Heart left ventricle (tissue), 16 donors: ENCODE measurements at regions not wholly inside any gene's neighbourhood (a gene's known extent, or its start where the extent isn't known, plus 50 kb on each side); places are given as distances from the start of the nearest gene placed in this dataset.

Experiments used
- ATAC-seq, 4 donors: fragments of 200-7000 bp; cut with Tn5 transposase; one replicate each; pipeline ENCODE4 v1.9.1; 2020 to 2022; ENCODE audit warnings: moderate library complexity in 4 of 4, mild to moderate bottlenecking in 3 of 4, moderate number of reproducible peaks in 1 of 4
- DNase-seq, 5 donors: peaks; one replicate each; pipeline ENCODE4 v3.0.0-alpha.2; 2020
- H3K27ac ChIP-seq, 12 donors: fragments of 200-600 bp; sonication (generic) in 4 of 12; one replicate each; pipeline versions ENCODE4 v1.5.0 to v1.8.0; 2016 to 2022; ENCODE audit warnings: mild to moderate bottlenecking in 2 of 12
- H3K27me3 ChIP-seq, 9 donors: fragments of 200-600 bp; sonication (generic) in 2 of 9; one replicate each; pipeline versions ENCODE4 v1.5.1 to v1.8.0; 2016 to 2022; ENCODE audit warnings: mild to moderate bottlenecking in 3 of 9
- H3K36me3 ChIP-seq, 9 donors: fragments of 200-600 bp; sonication (generic) in 2 of 9; one replicate each; pipeline versions ENCODE4 v1.5.0 to v1.8.0; 2018 to 2022; ENCODE audit warnings: mild to moderate bottlenecking in 2 of 9
- H3K4me1 ChIP-seq, 12 donors: fragments of 200-600 bp; sonication (generic) in 4 of 12; one replicate each; pipeline versions ENCODE4 v1.5.0 to v1.8.0; 2016 to 2022; ENCODE audit warnings: mild to moderate bottlenecking in 3 of 12
- H3K4me3 ChIP-seq, 12 donors: fragments of 200-600 bp; sonication (generic) in 4 of 12; one replicate each; pipeline versions ENCODE4 v1.5.0 to v1.8.0; 2017 to 2022; ENCODE audit warnings: mild to moderate bottlenecking in 9 of 12, moderate library complexity in 4 of 12
- H3K9me3 ChIP-seq, 12 donors: fragments of 200-600 bp; sonication (generic) in 4 of 12; one replicate each; pipeline versions ENCODE4 v1.5.0 to v1.8.0; 2016 to 2022; ENCODE audit warnings: mild to moderate bottlenecking in 1 of 12
- CTCF ChIP-seq, 12 donors: fragments of 200-600 bp; sonication (generic) in 4 of 12; IDR thresholded peaks; one replicate each; pipeline versions ENCODE4 v1.5.0 to v1.8.0; 2018 to 2022; ENCODE audit warnings: antibody characterized with exemption in 12 of 12, mild to moderate bottlenecking in 5 of 12
- POLR2A ChIP-seq, 2 donors: fragments of 450-650 bp; IDR thresholded peaks; one replicate each; pipeline ENCODE4 v1.6.1; 2017; ENCODE audit warnings: antibody characterized with exemption in 2 of 2, mild to moderate bottlenecking in 2 of 2, moderate library complexity in 2 of 2
- WGBS, 4 donors: extraction: QIAGEN DNeasy Blood & Tissue Kit in 2 of 4; methylation state at CpG; one replicate each; pipeline versions ENCODE4 v1.1.5 to v1.1.7; 2013 to 2018; 5-methylcytosine and 5-hydroxymethylcytosine counted together
- intact Hi-C, 10 donors: fragments of 100-400 bp; cut with DNase I; formaldehyde crosslinking; loops; one replicate each; pipeline versions ENCODE4 v1.11.1 to v1.14.2; 2022
- donor health status: ischemic (EF 13 %, LVEDD 7.1; RV severe dilation, severe dysfunction).
- donor health status: healthy with polysubstance abuse.
- donor health status: DM: no; HTN: yes; CAD: no.
- donor health status: DM: no; HTN: no; CAD: no.
- donor health status: ischemic (EF 25% LVEDD 6.9; RV normal size, moderate dysfunction).
- donor health status: ischemic (EF 25% LVEDD 5.7; RV mildly dilated, moderate dysfunction).
- donor health status: healthy.
- donor health status: DM: yes; HTN: yes; CAD: no.
- donor health status: ischemic (EF 35%, LVEDD 5.7; RV mildly dilated, moderate dysfunction).
- donor health status: nonischemic (EF 11% LVEDD 7.7; RV severe dilation, severe dysfunction).
- donor health status: DM: yes; HTN: yes; CAD: no.
- donor health status: PGD.
- donor health status: ischemic (EF 29% LVEDD 5.4; RV normal size, mild dysfunction).
- donor health status: nonischemic (EF 23%, LVEDD 6.1; RV moderate dilation, normal function).

DNA sequence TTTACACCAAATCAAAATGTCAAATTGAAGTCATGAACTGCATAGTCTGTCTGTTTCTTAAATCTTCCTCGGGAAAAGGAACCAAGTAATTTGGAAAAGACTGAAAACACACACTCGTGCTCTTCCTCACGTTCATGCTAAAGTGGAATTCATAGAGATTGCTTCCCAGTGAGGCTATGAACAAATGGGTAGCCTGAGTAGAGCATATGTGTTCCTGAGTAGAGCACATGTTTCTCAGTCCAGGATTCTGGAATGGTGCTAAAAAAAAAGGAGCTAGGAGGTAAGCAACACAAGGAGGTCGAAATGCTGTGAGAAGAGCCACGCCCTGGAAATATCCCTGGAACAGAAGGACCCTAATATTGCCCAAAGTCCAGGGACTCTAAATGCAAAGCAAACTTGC is 494.2 kb upstream of the THBS1 start:
- TF ChIP-seq CTCF (IDR thresholded peaks at IDR 0.05), result no peak
- ATAC-seq (no peak), DNase-seq (no peak)
- Histone ChIP-seq H3K9me3 (no peaks in the 10 kb centered on the region), H3K27ac (peak overlapping the region in 1 of 12 donors; percentile 66), H3K27me3 (no peaks in the 10 kb centered on the region), H3K4me3 (no peak overlapping the region), H3K4me1 (peaks cover 0 to 6% (median 0%) of the 10 kb centered on the region in 12 donors), H3K36me3 (no peaks in the 10 kb centered on the region)
- intact Hi-C loops, result no loop called here
- 73 to 84% (median 82%) methylated on average over 5 of the region's 5 CpGs for WGBS, 4 donors

- WGBS, 4 donors, result 45 to 60% (median 50%) methylated on average over 1 of the region's 1 CpG
- intact Hi-C loops, result no loop called here
- DNase-seq, result no peak
Measured at GRCh38 chr15:39088156-39088555, 492.7 kb upstream of the THBS1 start.

DNA sequence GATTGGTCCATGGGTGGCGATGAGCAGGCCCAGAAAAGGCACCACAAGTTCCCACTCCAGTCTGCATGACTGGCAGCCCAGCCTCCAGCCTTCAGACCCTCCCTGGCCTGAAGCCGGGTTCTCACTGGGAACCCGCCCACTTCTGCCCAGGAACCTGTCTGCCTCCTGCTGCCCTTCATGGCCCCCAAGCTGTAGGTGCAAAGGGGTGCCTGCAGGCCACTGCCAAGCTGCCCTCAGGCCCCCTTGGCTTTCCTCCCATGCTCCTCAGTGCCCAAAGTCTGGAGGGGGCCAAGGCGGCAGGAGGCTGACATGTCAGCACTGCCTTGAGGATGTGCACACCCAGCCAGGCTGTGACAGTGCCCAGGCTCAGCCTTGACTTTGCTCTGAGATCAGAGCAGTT is 488.5 kb upstream of the THBS1 start:
- intact Hi-C loops, result no loop called here
- no peaks in the 10 kb centered on the region for H3K27me3 ChIP-seq
- H3K4me1 ChIP-seq, result no peaks in the 10 kb centered on the region
- no peak overlapping the region for H3K27ac ChIP-seq
- WGBS, 4 donors, result 83 to 92% (median 86%) methylated on average over 1 to 4 of the region's 4 CpGs
- H3K4me3 ChIP-seq, result no peak overlapping the region
- H3K9me3 ChIP-seq, result no peaks in the 10 kb centered on the region
- no peak for ATAC-seq
- no peaks in the 10 kb centered on the region for H3K36me3 ChIP-seq
- peak in 1 of 5 donors; percentile 44 for DNase-seq
- TF ChIP-seq POLR2A (IDR thresholded peaks at IDR 0.05) (no peak), CTCF (IDR thresholded peaks at IDR 0.05) (no peak)

More at GRCh38 chr15:39088156-39088555, 492.7 kb upstream of the THBS1 start:
- H3K27me3 ChIP-seq, result no peaks in the 10 kb centered on the region
- H3K4me3 ChIP-seq, result no peak overlapping the region
- H3K9me3 ChIP-seq, result no peaks in the 10 kb centered on the region
- H3K27ac ChIP-seq, result no peak overlapping the region
- H3K36me3 ChIP-seq, result no peaks in the 10 kb centered on the region
- no peak for ATAC-seq
- H3K4me1 ChIP-seq, result peaks cover 0 to under 1% (median 0%) of the 10 kb centered on the region in 12 donors
- no peak for TF ChIP-seq POLR2A (IDR thresholded peaks at IDR 0.05)
- no peak for TF ChIP-seq CTCF (IDR thresholded peaks at IDR 0.05)

- DNase-seq (no peak), ATAC-seq (no peak)
- Histone ChIP-seq H3K4me1 (no peaks in the 10 kb centered on the region), H3K4me3 (no peak overlapping the region), H3K36me3 (no peaks in the 10 kb centered on the region), H3K27ac (no peak overlapping the region), H3K9me3 (no peaks in the 10 kb centered on the region), H3K27me3 (no peaks in the 10 kb centered on the region)
- intact Hi-C loops, result no loop called here
- 78 to 100% (median 88%) methylated on average over 2 of the region's 2 CpGs for WGBS, 4 donors
- no peak for TF ChIP-seq POLR2A (IDR thresholded peaks at IDR 0.05)
- TF ChIP-seq CTCF (IDR thresholded peaks at IDR 0.05), result no peak
Measured at GRCh38 chr15:39092761-39093160, 488.1 kb upstream of the THBS1 start.
